HG03521 (cell line): ENCODE measurements at regions not wholly inside any gene's neighbourhood (a gene's known extent, or its start where the extent isn't known, plus 50 kb on each side); places are given as distances from the start of the nearest gene placed in this dataset.

ENCODE experiments used
- ATAC-seq: cut with Tn5 transposase; IDR thresholded peaks from one replicate; pipeline ENCODE4 v1.9.1; 2021; ENCODE audit warnings: mild to moderate bottlenecking, moderate library complexity; ENCODE audit not compliant: unreplicated experiment

DNA sequence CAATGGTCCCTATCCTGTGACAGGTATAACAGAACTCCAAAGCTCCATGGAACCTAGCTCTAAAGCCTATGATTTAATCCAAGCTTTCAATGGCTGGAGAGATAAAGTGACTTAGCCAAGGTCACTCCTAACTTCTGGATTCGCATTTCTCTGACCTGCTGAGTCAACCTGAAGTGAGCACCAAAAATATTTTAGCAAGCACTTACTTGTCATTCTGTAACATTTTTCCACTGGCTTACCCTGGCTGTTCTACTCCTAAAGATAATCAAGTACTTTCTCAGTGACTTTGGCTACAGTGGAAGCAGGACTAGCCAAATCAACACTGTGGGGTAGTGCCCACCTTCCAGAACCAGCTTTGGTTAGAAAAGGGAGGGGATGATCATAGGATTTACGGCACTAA, 188.3 kb downstream of the OGFRL1 start:
- ATAC-seq: no peak

DNA sequence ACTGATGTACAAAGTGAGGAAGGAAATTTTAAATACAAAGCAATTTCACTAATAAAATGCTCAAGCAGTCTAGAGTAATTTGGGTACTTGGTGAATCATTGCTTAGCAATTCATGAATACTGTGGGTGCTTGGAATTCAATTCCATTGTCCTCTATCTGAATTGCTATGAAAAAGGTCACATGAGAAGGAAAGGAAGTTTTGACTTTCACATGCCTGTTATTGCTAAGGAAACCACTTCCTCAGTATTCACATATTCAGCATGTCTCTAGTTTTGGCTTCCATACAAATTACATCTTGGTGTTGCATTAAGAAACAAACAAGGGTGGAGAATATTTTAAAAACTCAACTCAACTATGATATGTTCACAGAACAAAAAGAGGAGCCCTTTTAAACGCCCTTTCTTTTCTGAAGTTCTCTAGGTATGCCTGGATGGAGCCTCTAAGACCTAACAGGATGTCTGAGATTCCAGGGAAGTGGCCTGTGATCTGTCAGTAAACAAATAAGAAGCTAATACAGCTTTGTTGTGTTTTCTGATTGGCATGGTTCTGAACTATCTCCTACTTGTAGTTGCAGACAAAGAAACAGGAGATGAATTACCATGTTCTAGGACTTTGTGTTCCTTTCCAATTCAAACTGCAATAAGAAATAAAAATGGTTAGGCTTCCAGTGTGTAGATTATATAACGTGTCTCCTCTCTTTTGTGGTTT, 190.4 kb downstream of the OGFRL1 start:
- no peak for ATAC-seq

DNA sequence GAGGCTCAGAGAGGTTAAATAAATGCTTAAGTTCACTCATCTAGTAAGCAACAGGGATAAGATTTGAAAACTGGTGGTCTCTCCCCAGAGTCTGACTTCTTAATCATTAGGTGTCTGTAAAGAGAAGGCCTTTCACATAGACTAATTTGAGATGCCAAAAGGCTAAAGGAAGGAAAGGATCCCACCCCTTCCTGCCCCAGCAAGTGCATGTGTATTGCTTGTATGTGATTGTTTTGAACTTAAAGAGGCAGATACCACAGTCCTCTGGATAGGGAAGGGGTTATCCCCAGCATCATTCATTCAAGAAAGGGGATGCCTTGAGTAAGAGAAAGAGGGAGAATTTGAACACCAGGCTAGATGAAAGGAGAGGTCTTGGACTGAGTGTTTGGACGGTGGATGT, 192.0 kb downstream of the OGFRL1 start:
- ATAC-seq: no peak

DNA sequence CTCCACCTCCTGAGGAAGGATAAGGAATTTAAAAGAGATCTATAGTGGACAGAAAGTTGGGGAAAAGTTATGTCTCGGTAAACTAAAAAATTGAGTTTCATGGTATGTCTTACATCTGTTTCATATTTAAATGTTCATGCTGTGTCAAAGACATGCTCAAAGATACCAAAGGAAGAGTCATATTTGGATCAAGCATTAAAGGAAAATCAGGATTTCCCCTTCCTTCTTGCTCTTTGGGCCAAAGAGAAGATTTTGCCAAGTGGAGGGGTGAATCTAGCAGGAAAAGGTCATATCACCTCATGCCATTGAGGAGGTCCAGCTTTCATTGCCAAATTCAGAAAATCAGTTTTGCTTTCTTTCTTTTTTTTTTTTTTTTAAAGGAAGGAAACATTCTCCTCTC, 192.4 kb downstream of the OGFRL1 start:
- ATAC-seq: no peak

DNA sequence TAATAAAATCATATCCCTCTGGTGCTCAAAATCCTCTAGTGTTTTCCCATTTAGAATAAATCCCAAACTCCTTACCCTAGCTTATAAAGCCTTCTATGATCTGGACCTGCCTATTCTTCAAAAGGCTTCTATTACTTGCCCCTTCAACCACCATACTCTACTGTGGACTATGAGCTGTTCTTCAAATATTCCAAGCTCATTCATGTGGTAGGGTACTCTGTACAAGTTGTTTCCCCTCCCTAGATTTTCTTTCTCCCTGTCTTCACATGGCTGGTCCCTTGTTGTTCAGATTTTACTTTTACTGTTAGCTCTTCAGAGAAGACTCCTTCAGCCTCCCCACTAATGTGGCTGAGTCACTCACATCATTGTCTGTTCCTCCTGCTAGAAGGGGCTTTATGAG, 193.2 kb downstream of the OGFRL1 start:
- no peak for ATAC-seq

DNA sequence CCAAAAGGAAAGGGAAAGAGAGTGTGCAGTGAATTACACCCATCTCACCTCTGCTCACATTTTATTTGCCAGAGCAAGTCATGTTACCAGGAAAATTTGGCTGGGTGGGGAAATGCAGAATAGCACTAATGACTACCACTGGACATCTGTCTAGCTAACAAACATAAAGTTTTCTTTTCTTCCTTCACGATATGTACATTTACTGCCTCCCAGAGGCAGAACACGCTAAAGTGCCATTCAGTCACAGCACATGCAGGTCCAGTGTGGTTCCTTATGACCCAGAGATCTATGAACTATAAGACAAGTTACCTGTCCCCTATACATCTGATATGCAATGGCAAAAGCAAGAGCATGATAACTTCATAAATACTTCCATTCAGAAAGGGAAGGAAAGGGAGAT, 194.1 kb downstream of the OGFRL1 start:
- ATAC-seq: no peak

DNA sequence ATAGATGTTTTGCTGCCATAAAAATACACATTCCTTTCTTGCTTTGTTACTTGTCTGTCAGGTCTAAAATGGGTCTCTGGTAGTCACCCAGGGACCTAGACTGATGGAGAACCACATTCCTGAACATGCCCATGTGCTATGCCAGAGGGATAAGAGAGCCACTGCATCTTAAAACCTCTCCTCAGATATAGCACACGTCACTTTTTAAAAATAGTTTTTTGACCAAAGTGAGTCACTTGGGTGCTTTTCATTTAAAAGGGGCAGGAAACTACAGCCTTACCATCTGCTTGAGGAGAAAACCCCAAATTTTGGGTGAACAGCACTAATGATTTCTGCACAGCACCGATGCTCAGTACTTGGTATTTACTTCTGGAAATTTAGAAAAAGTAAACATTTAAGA, 197.8 kb downstream of the OGFRL1 start:
- ATAC-seq: no peak

DNA sequence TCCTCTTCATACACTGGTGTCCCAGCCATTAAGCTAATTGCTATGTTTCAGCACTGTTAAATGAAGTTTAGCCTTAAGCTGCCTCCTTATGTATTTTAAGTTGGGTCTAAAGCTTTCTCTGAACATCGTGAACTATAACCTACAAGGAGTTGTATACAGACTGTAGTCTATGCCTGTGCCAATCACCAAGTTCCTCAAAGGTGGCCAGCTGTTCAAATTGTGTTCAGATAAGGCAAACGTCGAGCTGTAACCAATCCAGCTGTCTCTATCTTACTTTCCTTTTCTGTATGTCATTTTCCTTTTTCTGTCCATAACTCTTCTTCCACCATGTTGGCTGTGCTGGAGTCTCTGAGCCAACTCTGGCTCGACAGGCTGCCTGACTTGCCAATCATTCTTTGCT, 199.6 kb downstream of the OGFRL1 start:
- no peak for ATAC-seq

DNA sequence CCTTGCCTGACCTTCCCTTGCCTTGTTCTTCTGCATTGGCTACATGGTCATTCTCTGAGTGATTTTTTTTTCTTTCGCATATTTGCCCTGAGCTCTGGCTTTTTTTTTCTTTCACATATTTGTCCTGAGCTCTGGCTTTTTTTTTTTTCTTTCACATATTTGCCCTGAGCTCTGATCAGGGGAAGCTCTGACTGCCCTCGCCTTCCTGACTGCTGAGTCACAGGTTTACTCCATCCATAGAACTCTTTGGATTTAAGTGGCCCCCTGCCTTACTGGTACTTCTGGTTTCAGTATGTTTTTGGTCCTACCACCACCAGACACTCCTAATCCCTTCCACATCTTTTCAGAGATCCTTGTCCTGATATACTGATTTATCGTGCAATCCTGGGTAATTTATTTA, 201.1 kb downstream of the OGFRL1 start:
- ATAC-seq: no peak

DNA sequence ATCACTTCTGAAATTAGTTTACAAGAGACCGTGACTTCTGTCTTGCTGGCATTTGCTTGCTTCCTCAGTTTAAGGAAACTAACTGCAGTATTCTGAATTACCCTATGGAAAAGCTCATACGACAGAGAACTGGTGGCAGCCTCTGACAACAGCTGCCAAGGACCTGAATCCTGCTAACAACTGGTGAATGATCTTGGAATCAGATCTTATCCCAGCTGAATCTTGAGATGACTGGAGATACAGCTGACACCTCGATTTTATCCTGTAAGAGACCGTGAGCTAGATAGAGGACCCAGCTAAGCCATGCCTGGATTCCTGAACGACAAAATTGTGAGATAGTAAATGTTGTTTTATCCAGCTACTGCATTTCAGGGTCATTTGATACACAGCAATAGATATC, 202.3 kb downstream of the OGFRL1 start:
- no peak for ATAC-seq

DNA sequence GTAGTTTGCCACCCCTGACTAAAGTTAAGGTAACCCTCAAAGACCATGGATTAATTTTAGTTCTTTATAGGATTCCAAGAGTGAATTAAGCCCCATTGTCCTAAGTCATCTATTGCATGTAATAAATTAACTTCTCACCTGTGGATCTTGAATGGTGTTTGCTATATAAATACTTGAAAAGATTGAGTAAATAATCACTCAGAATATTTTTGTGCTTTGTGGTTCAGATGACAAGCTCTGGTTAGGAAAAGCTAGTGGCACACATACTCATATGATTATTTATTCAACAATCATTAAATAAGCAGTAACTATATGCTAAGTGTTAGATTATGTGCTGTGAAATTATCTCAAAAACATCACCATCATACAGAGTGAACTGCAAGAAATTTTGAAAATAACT, 203.2 kb downstream of the OGFRL1 start:
- ATAC-seq: no peak

DNA sequence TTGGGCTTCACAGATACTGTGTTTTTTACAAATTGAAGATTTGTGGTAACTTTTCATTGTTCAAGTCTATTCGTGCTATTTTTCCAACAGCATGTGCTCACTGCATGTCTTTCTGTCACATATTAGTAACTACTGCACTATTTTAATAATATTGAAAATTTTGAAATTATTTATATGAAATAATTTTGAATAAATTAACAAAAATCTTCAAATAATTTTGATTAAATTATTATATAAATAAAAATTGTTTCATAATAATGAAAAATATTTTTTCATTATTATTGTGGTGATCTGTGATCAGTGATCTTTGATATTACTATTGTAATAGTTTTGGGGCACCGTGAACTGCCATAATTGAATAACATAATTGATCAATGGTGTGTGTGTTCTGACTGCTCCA, 204.1 kb downstream of the OGFRL1 start:
- no peak for ATAC-seq

DNA sequence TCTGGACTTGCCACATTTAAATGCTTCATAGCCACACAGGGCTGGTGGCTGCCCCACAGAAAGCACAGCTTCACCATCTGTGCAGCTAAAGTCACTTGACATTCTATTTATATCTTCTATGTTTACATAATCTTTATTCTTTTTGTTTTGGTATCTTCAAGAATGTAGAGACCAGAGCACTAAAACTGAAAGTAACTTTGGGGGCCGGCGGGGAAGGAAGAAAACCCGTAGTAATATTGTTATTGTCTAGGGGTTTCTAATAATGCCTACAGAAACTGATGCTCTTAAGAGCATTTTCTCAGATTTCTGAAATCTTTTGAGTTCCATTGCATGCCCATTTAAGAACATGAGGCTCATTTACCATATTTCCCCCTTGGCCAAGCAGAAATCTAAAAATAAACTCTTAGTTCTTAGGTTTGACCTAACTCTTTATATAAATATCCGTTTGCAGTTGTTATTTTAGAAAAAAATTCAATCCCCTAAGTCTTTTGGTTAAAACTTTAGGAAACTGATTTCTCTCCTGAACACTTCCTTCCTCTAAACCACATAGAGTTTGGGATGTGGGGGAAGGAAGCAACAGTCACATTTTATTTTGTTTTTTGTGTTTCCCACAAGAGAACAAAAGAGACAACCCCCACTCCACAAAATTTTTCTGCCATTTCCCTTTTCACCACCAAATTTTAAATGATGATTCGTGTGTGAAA, 207.6 kb downstream of the OGFRL1 start:
- ATAC-seq: peak; percentile 99

DNA sequence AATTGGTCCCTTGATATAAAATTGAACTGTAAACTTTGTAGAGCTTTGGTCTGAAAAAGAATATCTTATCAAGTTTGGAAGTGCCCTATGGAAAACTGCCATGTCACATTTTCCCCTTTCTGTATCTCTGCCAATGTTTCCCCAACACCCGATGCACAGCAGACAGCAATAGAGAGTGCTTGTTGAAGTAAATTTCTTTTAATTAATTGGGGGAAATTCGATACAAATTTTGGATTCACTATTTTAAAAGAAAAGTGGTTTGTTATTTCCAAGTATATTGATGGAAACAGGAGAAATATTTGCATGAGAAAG, 208.1 kb downstream of the OGFRL1 start:
- no peak for ATAC-seq

DNA sequence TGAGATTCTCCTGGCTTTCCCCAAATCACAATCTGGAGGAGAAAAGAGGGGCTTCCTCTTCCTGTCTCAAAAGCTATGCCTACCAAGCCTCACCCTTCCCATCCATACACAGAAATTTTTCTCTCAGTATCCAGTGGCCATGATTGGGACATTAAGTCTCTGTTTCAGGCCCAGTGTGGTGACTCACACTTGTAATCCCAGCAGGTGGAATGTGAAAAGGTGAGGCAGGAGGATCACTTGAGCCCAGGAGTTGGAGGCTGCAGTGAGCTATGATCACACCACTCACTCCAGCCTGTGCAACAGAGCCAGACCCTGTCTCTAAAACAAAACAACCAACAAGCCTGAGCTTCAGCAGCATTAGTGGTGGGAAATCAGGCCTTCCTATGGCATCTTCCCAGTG, 210.0 kb downstream of the OGFRL1 start:
- no peak for ATAC-seq

DNA sequence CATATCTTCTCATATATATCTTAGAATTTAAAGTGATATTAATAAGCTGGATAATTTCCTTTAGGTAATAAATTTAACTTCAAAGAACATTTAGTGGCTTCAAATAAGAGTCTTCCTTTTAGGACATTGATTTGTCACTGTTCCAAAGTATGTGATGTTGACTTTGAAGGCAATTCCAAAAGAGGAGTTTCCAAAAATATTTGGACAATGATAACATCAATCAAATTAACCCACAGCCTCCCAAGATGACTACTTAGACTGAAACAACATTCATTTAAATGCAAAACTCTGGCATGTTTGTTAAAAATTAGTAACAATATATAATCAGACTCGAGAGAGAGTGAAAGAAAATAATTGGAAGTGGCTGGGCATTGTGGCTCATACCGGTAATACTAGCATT, 211.1 kb downstream of the OGFRL1 start:
- ATAC-seq: no peak

DNA sequence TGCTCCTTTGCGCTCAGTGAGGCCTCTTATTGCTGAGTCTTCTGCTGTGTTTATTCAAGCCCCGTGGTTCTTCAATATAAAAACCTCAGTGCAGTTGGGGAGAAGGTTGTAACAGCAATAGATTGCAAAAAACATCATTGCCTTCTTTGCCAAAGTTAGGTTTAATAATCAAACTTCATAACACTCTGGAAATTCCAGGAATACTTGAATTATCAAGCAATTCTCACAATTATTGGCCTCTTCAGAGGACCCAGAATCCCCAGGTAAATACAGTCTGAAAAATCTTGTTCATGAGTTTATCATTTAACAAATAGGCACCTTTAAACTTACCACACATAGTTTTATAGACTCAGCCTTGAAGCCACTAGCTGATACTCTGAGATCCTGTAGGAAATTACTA, 213.6 kb downstream of the OGFRL1 start:
- no peak for ATAC-seq

DNA sequence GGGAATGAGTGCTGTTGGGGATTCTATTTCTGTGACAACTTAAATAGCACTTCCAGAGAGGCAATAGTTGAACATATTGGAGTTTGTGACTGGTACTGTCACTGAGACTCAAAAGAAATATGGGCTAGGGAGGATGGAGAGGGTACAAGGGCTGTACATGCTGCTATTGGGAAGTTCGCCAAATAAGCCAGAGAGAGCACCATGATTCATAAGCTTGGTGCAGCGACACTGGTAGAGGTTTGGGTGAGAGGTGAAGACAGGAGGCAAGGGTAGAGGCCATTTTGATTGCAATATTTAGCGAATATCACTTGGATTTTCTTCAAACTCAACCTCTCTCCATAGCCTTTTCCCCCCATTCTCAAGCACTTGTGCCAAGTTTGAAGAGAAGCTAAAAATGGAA, 214.3 kb downstream of the OGFRL1 start:
- ATAC-seq: no peak

DNA sequence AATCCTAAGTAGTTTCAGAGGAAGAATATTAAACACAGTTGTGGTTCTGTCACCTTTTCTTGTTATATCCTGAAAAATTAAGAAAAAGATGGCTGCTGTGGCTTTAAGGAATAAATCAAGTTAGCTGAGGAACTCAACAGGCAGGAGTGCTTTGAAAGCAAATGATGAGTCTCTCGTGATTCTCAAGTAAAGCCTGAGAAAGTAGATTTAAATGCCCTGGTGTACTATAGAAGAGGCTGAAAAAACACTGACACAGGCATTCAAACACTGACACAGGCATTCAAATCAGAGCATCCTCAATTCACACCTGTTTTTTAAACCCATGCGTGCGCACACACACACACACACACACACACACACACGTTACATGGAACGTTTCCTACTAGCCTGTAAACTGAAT, 218.6 kb downstream of the OGFRL1 start:
- ATAC-seq: no peak

DNA sequence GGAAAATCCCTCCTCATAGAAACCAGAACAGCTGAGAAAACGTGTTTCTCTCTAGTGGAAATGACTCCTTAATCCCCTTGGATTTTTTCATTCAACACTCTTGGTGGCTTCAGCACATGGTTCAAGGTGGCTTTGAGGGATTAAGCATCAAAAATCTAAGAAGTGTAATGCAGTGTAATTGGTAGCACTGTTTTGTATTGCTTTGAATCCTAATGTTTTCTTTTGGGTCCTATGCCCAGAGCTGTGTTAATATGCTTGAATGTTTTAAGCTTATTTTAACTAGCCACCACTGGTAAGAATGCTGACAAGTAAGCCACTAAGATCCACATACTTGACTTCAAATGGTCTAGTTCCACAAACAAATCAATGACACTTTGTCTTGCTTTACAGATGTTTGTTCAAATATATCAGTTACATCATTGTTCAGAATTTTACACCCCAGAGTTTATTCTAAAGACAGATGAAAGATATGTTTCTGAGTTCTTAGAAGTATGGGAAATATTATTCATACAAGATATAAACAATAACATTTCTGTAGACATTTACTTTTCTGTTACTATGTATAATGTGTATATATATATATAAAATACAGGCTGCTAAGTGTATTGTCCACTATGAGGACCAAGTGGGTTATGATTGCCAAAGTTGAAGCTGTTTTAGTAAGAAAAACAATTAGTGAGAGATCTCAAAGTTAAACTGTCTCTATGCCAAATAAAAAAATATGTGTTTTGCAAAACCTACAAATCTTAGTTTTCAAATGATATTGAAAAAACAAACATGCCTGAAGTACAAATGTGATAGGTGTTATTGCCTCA, 220.8 kb downstream of the OGFRL1 start:
- ATAC-seq: no peak

DNA sequence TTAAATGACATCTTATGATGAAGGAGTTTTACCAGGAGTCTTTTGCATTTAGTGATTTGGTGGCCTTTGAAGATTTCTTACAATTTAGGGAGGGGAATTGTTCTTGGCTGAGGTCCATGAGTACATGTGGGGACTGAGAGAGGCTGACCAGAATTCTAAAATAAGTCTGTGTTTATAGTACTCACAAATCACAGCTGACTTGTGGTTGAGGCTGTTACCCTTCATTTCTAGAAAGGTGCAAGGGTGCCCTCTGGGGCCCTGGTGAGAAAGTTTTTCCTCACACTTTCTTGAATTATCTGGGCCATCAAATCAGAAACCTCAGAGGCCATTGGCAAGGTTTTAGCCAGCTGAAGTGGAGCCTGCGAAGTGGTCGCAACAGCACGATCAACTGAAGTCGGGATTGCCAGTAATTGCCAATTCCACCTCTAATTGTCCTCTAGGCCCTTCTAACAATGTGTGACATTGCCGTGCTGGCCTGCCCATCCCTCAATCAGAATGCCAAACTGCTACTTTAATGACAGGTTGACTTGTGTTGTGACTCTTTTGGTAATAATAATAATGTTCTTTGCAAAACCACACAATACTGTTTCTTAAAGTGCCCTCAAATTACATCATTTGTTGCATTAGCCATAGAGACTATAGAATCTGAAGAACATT, 221.6 kb downstream of the OGFRL1 start:
- peak; percentile 68 for ATAC-seq

DNA sequence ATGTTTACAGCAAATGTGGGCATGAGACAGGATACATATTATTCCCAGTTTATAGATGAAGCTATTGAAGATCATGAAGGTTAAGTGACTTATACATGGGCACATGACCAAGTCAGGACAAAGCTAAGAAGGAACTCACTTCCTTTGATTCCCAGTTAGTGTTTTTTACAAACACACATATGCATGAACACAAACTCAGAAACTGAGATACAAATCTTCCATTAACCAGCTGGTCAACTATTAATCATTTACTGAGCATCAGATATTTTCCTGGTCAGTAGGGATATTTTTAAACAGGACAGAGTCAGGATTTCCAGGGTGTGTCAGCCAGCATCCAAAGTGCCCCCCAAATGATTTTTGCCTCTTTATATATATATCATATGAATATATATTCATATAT, 222.2 kb downstream of the OGFRL1 start:
- ATAC-seq: no peak
